AG04449 (cell line): ENCODE measurements at regions not wholly inside any gene's neighbourhood (a gene's known extent, or its start where the extent isn't known, plus 50 kb on each side); places are given as distances from the start of the nearest gene placed in this dataset.

Source experiments
- CTCF ChIA-PET: fragments of 350-600 bp; formaldehyde crosslinking; extraction: SDS; loops from one replicate; lab custom pipeline; 2021; ENCODE audit warnings: antibody characterized with exemption; lab: Yijun Ruan, JAX
- POLR2A ChIA-PET: fragments of 400-600, 350-600 bp; formaldehyde crosslinking; extraction: SDS; loops from one replicate; lab custom pipeline; 2020; ENCODE audit warnings: antibody characterized with exemption, inconsistent platforms; lab: Yijun Ruan, JAX
- DNase-seq: peaks from one replicate; pipeline ENCODE4 v3.0.0-alpha.2; 2010; ENCODE audit warnings: low read depth, low spot score
- H3K4me3 ChIP-seq: 2 replicates; pipeline ENCODE4 v1.5.1; 2011; ENCODE audit warnings: low read depth, mild to moderate bottlenecking, control low read depth, low read length
- CTCF ChIP-seq: IDR thresholded peaks from one replicate; pipeline ENCODE4 v1.5.1; 2011; ENCODE audit warnings: mild to moderate bottlenecking, moderate library complexity, low read length, control low read depth, inconsistent platforms; ENCODE audit not compliant: insufficient read depth; ENCODE audit errors: missing control alignments

- ChIA-PET CTCF (no interaction called here), POLR2A (no interaction called here)
- no peak overlapping the region for H3K4me3 ChIP-seq
- TF ChIP-seq CTCF: no peak
- DNase-seq: no peak
These were observed 60.4 kb upstream of the MBNL2 start for GRCh38 chr13:97161582-97162231.

GRCh38 chr13:97165502-97166425 lies 56.4 kb upstream of the MBNL2 start:
- ChIA-PET CTCF (interaction anchor here (0.9 kb wide), 1 partner anchor 56 kb away, joined by 4 read pairs; no protein-coding TSS in a partner anchor), POLR2A (no interaction called here)
- DNase-seq: no peak
- no peak for TF ChIP-seq CTCF
- H3K4me3 ChIP-seq: no peak overlapping the region

GRCh38 chr13:97171136-97171535 lies 51.0 kb upstream of the MBNL2 start:
- TF ChIP-seq CTCF: no peak
- ChIA-PET CTCF (interaction anchor here (1.2 kb wide), 1 partner anchor 61 kb away, joined by 5 read pairs; no protein-coding TSS in a partner anchor), POLR2A (no interaction called here)
- no peak for DNase-seq
- no peak overlapping the region for H3K4me3 ChIP-seq
